ENCODE measurements at regions not wholly inside any gene's neighbourhood (a gene's known extent, or its start where the extent isn't known, plus 50 kb on each side); places are given as distances from the start of the nearest gene placed in this dataset.

DNA sequence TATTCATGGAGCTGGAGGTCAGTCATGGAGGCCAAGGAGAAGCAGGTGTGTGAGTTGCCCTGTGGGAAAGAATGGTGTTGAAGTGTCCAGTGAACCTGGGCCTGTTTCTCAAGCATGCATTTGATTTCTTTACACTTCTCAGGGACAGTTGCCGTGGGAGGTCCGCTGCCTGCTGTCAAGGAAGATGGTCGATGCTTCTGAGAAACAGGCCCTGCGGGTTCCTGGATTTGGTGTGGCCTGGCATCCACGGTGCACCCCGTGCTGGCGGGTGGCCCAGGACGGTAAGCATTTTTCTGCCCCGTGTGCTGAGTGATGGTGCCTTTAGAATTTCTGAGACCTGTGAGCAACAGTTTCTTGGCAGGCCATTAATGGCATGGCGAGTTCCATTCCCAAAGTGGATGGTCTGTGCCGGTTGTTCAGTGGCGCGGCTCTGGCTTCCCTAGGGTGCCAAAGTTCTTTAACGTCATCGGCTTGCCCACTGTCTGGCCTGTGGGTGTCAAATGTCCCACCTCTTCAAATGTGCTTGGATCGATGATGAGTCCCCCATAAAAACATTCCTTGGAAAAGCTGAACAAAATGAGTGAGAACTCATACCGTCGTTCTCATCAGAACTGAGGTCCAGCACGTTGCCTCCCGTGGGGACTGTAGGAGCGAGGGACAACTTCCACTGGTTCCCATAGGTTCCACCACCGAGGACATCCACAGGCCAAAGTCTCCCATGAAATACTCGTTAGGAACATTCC lies 107.2 kb downstream of the SNRPN start:
- Histone ChIP-seq H3K27ac (ENCODE audit: low read depth, low read length) (no peak overlapping the region), H3K4me3 (ENCODE audit: low read depth, low read length) (no peak overlapping the region), H3K27me3 (ENCODE audit: control insufficient read depth, insufficient read depth, low read length) (no peaks in the 10 kb centered on the region), H3K9me3 (ENCODE audit: control insufficient read depth, insufficient read depth, low read length) (peaks cover 100% of the 10 kb centered on the region)
- DNase-seq (ENCODE audit: low read depth, low spot score): no peak
- ChIA-PET CTCF (no interaction called here), POLR2A (no interaction called here)
- TF ChIP-seq, protein P1, sequence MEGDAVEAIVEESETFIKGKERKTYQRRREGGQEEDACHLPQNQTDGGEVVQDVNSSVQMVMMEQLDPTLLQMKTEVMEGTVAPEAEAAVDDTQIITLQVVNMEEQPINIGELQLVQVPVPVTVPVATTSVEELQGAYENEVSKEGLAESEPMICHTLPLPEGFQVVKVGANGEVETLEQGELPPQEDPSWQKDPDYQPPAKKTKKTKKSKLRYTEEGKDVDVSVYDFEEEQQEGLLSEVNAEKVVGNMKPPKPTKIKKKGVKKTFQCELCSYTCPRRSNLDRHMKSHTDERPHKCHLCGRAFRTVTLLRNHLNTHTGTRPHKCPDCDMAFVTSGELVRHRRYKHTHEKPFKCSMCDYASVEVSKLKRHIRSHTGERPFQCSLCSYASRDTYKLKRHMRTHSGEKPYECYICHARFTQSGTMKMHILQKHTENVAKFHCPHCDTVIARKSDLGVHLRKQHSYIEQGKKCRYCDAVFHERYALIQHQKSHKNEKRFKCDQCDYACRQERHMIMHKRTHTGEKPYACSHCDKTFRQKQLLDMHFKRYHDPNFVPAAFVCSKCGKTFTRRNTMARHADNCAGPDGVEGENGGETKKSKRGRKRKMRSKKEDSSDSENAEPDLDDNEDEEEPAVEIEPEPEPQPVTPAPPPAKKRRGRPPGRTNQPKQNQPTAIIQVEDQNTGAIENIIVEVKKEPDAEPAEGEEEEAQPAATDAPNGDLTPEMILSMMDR (IDR thresholded peaks at IDR 0.05; ENCODE audit: low read depth, low read length): no peak

DNA sequence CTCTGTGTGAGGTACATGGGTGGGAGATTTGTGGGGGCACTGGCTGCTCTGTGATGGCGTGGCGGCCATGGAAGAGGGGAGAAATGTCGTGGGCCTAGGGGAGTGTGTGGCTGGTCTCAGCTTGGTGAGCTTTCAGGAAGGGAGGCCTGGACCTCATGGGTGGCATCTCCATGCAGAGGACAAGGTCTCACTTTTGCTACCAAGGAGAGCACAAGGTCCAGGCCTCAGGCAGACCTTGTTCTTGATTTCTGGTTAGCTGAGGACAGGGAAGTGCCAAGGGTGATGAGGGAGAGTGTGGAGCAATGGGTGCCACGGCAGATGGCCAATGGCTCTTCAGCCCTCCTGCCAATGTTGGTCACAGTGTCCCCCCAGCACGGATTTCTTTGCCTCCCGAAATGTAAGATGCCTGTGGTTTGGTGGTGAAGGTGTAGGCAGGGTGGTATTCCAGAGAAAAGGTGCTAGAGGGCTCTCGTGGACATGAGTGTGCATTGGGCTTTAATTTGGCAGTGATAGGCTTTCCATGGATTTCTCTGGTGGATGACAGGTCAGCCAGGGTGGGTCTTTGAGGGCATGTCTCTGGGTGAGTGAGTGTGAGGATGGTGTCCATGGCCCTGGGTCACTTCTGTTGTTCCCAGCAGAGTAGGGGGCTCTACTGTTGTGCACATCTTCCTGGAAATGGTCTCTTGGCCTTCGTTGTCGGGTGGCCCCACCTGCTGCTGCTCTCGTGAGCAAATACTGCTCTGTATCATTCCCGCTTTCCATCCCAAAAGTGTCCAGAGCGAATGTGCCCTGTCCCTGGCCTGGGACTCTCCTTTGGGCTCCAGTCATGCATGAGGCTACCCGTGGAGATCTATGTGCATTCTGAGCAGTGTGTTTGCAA lies 108.0 kb downstream of the SNRPN start:
- H3K9me3 ChIP-seq (ENCODE audit: control insufficient read depth, insufficient read depth, low read length): peaks cover 100% of the 10 kb centered on the region
- H3K27ac ChIP-seq (ENCODE audit: low read depth, low read length): no peak overlapping the region
- no peak for DNase-seq (ENCODE audit: low read depth, low spot score)
- no peaks in the 10 kb centered on the region for H3K27me3 ChIP-seq (ENCODE audit: control insufficient read depth, insufficient read depth, low read length)
- H3K4me3 ChIP-seq (ENCODE audit: low read depth, low read length): no peak overlapping the region
- TF ChIP-seq, protein P1 (IDR thresholded peaks at IDR 0.05; ENCODE audit: low read depth, low read length): no peak
- ChIA-PET CTCF (no interaction called here), POLR2A (no interaction called here)

DNA sequence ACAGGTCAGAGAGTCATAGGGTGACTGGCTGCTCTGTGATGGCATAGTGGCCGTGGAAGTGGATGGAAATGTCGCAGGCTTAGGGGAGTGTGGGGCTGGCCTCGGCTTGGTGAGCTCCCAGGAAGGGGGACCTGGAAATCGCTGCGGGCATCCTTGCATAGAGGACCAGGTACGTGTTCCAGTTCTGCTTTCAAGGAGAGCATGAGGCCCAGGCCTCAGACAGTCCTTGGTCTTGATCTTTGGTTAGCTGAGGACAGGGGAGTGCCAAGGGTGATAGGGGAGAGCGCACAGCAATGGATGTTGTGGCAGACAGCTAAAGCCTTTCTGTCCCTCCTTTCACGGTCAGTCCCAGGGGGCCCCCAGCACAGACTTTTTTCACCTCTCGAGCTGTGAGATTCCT lies 110.5 kb downstream of the SNRPN start:
- Histone ChIP-seq H3K4me3 (ENCODE audit: low read depth, low read length) (no peak overlapping the region), H3K9me3 (ENCODE audit: control insufficient read depth, insufficient read depth, low read length) (peaks cover 100% of the 10 kb centered on the region)

DNA sequence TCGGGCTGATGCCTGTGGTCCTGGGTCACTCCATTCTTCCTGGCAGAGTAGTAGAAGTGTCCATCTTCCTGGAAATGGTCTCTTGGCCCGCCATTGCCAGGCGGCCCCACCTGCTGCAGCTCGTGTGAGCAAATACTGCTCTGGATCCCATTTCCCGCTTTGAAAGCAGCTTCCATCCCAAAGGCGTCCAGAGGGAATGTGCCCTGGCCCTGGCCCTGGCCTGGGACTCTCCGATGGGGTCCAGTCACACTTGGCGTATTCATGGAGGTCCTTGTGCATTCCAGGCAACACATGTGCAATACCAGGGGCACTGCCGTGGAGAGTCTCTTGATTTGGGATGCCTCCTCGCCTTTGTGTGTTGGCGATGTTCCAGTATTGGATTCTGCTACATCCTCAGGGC lies 111.1 kb downstream of the SNRPN start:
- ChIA-PET CTCF (no interaction called here), POLR2A (no interaction called here)
- DNase-seq (ENCODE audit: low read depth, low spot score): no peak
- TF ChIP-seq, protein P1 (IDR thresholded peaks at IDR 0.05; ENCODE audit: low read depth, low read length): no peak
- Histone ChIP-seq H3K27ac (ENCODE audit: low read depth, low read length) (no peak overlapping the region), H3K4me3 (ENCODE audit: low read depth, low read length) (no peak overlapping the region), H3K27me3 (ENCODE audit: control insufficient read depth, insufficient read depth, low read length) (no peaks in the 10 kb centered on the region), H3K9me3 (ENCODE audit: control insufficient read depth, insufficient read depth, low read length) (peaks cover 100% of the 10 kb centered on the region)

More for the DNA sequence above, 110.5 kb downstream of the SNRPN start:
- POLR2A ChIA-PET: no interaction called here
- DNase-seq (ENCODE audit: low read depth, low spot score): no peak
- TF ChIP-seq, protein P1 (IDR thresholded peaks at IDR 0.05; ENCODE audit: low read depth, low read length): no peak
- CTCF ChIA-PET: no interaction called here
- H3K27me3 ChIP-seq (ENCODE audit: control insufficient read depth, insufficient read depth, low read length): no peaks in the 10 kb centered on the region
- H3K27ac ChIP-seq (ENCODE audit: low read depth, low read length): no peak overlapping the region

DNA sequence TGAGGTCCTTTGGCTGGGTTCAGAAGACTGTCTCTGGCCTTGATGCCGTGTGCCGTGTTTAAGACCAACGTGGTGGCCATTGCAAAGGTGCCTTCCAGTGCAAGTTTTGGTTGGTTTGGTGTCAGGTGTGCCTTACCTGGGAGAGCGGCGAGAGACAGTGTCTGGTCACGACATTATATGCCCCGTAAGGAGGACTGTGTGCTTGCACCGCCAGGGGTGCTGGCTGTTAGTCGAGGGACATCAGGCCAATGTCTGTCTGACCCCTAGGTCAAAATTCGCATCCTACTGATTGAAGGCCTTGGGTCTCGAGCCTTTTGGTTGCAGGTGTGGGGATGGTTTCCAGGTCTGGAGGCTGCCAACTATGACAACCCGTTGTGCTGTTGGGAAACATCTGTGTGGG lies 111.9 kb downstream of the SNRPN start:
- no peaks in the 10 kb centered on the region for H3K27me3 ChIP-seq (ENCODE audit: control insufficient read depth, insufficient read depth, low read length)
- POLR2A ChIA-PET: no interaction called here
- H3K9me3 ChIP-seq (ENCODE audit: control insufficient read depth, insufficient read depth, low read length): peaks cover 100% of the 10 kb centered on the region
- DNase-seq (ENCODE audit: low read depth, low spot score): no peak
- CTCF ChIA-PET: no interaction called here
- TF ChIP-seq, protein P1 (IDR thresholded peaks at IDR 0.05; ENCODE audit: low read depth, low read length): no peak
- H3K4me3 ChIP-seq (ENCODE audit: low read depth, low read length): no peak overlapping the region
- H3K27ac ChIP-seq (ENCODE audit: low read depth, low read length): no peak overlapping the region
